Activated B cell treated with CpG ODN at 0.5 μM for 24 hours (primary cell): ENCODE measurements at regions not wholly inside any gene's neighbourhood (a gene's known extent, or its start where the extent isn't known, plus 50 kb on each side); places are given as distances from the start of the nearest gene placed in this dataset.

Source experiments
- ATAC-seq: fragments of 200-7000 bp; cut with Tn5 transposase; one replicate; pipeline ENCODE4 v1.10.0; 2021; ENCODE audit warnings: low read depth, mild to moderate bottlenecking, moderate library complexity
- CTCF ChIA-PET: fragments of 350-600 bp; sonication (Branson Sonifier 250); formaldehyde crosslinking; loops from one replicate; lab custom pipeline; 2021; ENCODE audit warnings: antibody characterized with exemption; lab: Charles Lee
- POLR2A ChIA-PET: fragments of 350-600 bp; sonication (Branson Sonifier 250); formaldehyde crosslinking; loops from one replicate; lab custom pipeline; 2021; ENCODE audit warnings: antibody characterized with exemption; lab: Charles Lee
- DNase-seq: peaks from one replicate; pipeline ENCODE4 v3.0.0; 2022
- H3K27ac Mint-ChIP-seq: one replicate; pipeline ENCODE4 v1.8.0; 2020; ENCODE audit warnings: mixed read lengths
- H3K27me3 Mint-ChIP-seq: one replicate; pipeline ENCODE4 v1.8.0; 2021; ENCODE audit warnings: mixed read lengths
- H3K36me3 Mint-ChIP-seq: one replicate; pipeline ENCODE4 v1.8.0; 2021; ENCODE audit warnings: low read depth, mixed read lengths
- H3K4me1 Mint-ChIP-seq: one replicate; pipeline ENCODE4 v1.8.0; 2021; ENCODE audit warnings: mixed read lengths
- H3K4me3 Mint-ChIP-seq: one replicate; pipeline ENCODE4 v1.8.0; 2020; ENCODE audit warnings: mild to moderate bottlenecking, mixed read lengths
- H3K9me3 Mint-ChIP-seq: one replicate; pipeline ENCODE4 v1.8.0; 2020; ENCODE audit warnings: mixed read lengths
- CTCF ChIP-seq: fragments of 200-600 bp; IDR thresholded peaks from one replicate; pipeline ENCODE4 v1.8.0; 2022; ENCODE audit warnings: antibody characterized with exemption, mild to moderate bottlenecking
- intact Hi-C: fragments of 100-400 bp; cut with micrococcal nuclease; formaldehyde crosslinking; loops from one replicate; pipeline ENCODE4 v1.15.1; 2024

GRCh38 chr16:65644821-65645220, 523.0 kb upstream of the CDH11 start:
- DNase-seq (no peak), ATAC-seq (no peak)
- ChIA-PET POLR2A (no interaction called here), CTCF (no interaction called here)
- Mint-ChIP-seq H3K27me3 (no peaks in the 10 kb centered on the region), H3K4me3 (no peak overlapping the region), H3K4me1 (no peaks in the 10 kb centered on the region), H3K36me3 (no peaks in the 10 kb centered on the region), H3K9me3 (peaks cover 2% of the 10 kb centered on the region), H3K27ac (no peak overlapping the region)
- intact Hi-C loops, result no loop called here
- no peak for TF ChIP-seq CTCF

- DNase-seq (no peak), ATAC-seq (no peak)
- Mint-ChIP-seq H3K36me3 (no peaks in the 10 kb centered on the region), H3K27ac (no peak overlapping the region), H3K27me3 (no peaks in the 10 kb centered on the region), H3K4me3 (no peak overlapping the region), H3K9me3 (no peaks in the 10 kb centered on the region), H3K4me1 (no peaks in the 10 kb centered on the region)
- CTCF ChIA-PET, result no interaction called here
- intact Hi-C loops, result no loop called here
- POLR2A ChIA-PET, result no interaction called here
- TF ChIP-seq CTCF, result no peak
These were observed 520.0 kb upstream of the CDH11 start for GRCh38 chr16:65641762-65642289.

- ATAC-seq (no peak), DNase-seq (no peak)
- H3K4me3 Mint-ChIP-seq, result no peak overlapping the region
- ChIA-PET CTCF (no interaction called here), POLR2A (no interaction called here)
- no peak for TF ChIP-seq CTCF
- no peaks in the 10 kb centered on the region for H3K27me3 Mint-ChIP-seq
- H3K9me3 Mint-ChIP-seq, result peaks cover 4% of the 10 kb centered on the region
- H3K36me3 Mint-ChIP-seq, result no peaks in the 10 kb centered on the region
- H3K27ac Mint-ChIP-seq, result no peak overlapping the region
- no peaks in the 10 kb centered on the region for H3K4me1 Mint-ChIP-seq
- intact Hi-C loops, result no loop called here
These were observed 519.3 kb upstream of the CDH11 start for GRCh38 chr16:65641049-65641761.

GRCh38 chr16:65634833-65635232, 513.0 kb upstream of the CDH11 start:
- ATAC-seq (no peak), DNase-seq (no peak)
- no peaks in the 10 kb centered on the region for H3K36me3 Mint-ChIP-seq
- H3K9me3 Mint-ChIP-seq, result peaks cover 4% of the 10 kb centered on the region
- POLR2A ChIA-PET, result no interaction called here
- intact Hi-C loops, result no loop called here
- no peaks in the 10 kb centered on the region for H3K4me1 Mint-ChIP-seq
- no peaks in the 10 kb centered on the region for H3K27me3 Mint-ChIP-seq
- CTCF ChIA-PET, result no interaction called here
- no peak overlapping the region for H3K27ac Mint-ChIP-seq
- no peak overlapping the region for H3K4me3 Mint-ChIP-seq
- no peak for TF ChIP-seq CTCF

- no peak overlapping the region for H3K4me3 Mint-ChIP-seq
- H3K27ac Mint-ChIP-seq, result no peak overlapping the region
- H3K9me3 Mint-ChIP-seq, result peaks cover 4% of the 10 kb centered on the region
- POLR2A ChIA-PET, result no interaction called here
- no peaks in the 10 kb centered on the region for H3K4me1 Mint-ChIP-seq
- DNase-seq (no peak), ATAC-seq (no peak)
- CTCF ChIA-PET, result no interaction called here
- intact Hi-C loops, result no loop called here
- no peaks in the 10 kb centered on the region for H3K36me3 Mint-ChIP-seq
- TF ChIP-seq CTCF, result no peak
- H3K27me3 Mint-ChIP-seq, result no peaks in the 10 kb centered on the region
These were observed 512.4 kb upstream of the CDH11 start for GRCh38 chr16:65634291-65634690.
